Activated naive CD4-positive, alpha-beta T cell treated with anti-CD3 and anti-CD28 coated beads, Interleukin-2, amount 10 ng/mL, durations not matched to agents 7 days and 5 days (primary cell): ENCODE measurements at regions not wholly inside any gene's neighbourhood (a gene's known extent, or its start where the extent isn't known, plus 50 kb on each side); places are given as distances from the start of the nearest gene placed in this dataset.
"Not testable (repeated sequence)": the region's sequence is repeated elsewhere in the genome, so short reads cannot be mapped to it uniquely, and the experiment has no call there.

Experiments
- CTCF ChIA-PET: fragments of 350-600 bp; sonication (Branson Sonifier 250); formaldehyde crosslinking; loops from one replicate; lab custom pipeline; 2021; ENCODE audit warnings: antibody characterized with exemption; lab: Charles Lee
- DNase-seq: peaks from one replicate; pipeline ENCODE4 v3.0.0-alpha.2; 2020
- H3K27ac Mint-ChIP-seq: one replicate; pipeline ENCODE4 v1.8.0; 2021; ENCODE audit warnings: mild to moderate bottlenecking, moderate library complexity, mixed read lengths
- H3K27me3 Mint-ChIP-seq: one replicate; pipeline ENCODE4 v1.8.0; 2021; ENCODE audit warnings: mild to moderate bottlenecking, mixed read lengths
- H3K36me3 Mint-ChIP-seq: one replicate; pipeline ENCODE4 v1.8.0; 2021; ENCODE audit warnings: mixed read lengths
- H3K4me1 Mint-ChIP-seq: one replicate; pipeline ENCODE4 v1.8.0; 2021; ENCODE audit warnings: mixed read lengths
- H3K4me3 Mint-ChIP-seq: one replicate; pipeline ENCODE4 v1.8.0; 2021; ENCODE audit warnings: mild to moderate bottlenecking, moderate library complexity, mixed read lengths
- H3K9me3 Mint-ChIP-seq: one replicate; pipeline ENCODE4 v1.8.0; 2021; ENCODE audit warnings: mixed read lengths

- Mint-ChIP-seq H3K36me3 (no peaks in the 10 kb centered on the region), H3K4me1 (no peaks in the 10 kb centered on the region), H3K27me3 (no peaks in the 10 kb centered on the region), H3K4me3 (no peak overlapping the region), H3K27ac (no peak overlapping the region), H3K9me3 (peaks cover 14% of the 10 kb centered on the region)
- CTCF ChIA-PET = no interaction called here
- DNase-seq = no peak
These were observed 424.6 kb upstream of the CDH9 start for GRCh38 chr5:27462936-27463335.

- no peaks in the 10 kb centered on the region for H3K4me1 Mint-ChIP-seq
- CTCF ChIA-PET = no interaction called here
- H3K4me3 Mint-ChIP-seq = no peak overlapping the region
- DNase-seq = no peak
- H3K36me3 Mint-ChIP-seq = no peaks in the 10 kb centered on the region
- peaks cover 3% of the 10 kb centered on the region for H3K9me3 Mint-ChIP-seq
- H3K27me3 Mint-ChIP-seq = no peaks in the 10 kb centered on the region
- H3K27ac Mint-ChIP-seq = no peak overlapping the region
These were observed 419.9 kb upstream of the CDH9 start for GRCh38 chr5:27458287-27458686.

DNA sequence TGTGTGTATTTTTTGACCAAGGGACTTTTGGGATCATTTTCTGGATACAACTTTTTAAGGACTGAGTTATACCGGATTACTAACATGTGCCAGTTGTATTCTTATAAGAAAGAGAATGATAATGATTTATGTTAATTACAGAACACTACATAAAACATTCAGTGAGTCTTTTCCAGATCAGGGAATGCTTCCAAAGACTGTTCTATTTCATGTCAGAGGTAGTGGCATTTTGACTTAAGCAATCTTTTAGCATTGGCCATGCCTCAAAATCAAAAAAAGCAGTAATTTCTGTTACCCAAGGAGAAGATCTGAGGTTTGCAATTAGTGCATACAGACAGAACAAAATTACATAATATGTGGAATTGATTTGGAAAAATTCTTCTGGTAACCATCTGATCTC, 413.0 kb upstream of the CDH9 start:
- Mint-ChIP-seq H3K36me3 (no peaks in the 10 kb centered on the region), H3K27me3 (no peaks in the 10 kb centered on the region), H3K9me3 (peaks cover 6% of the 10 kb centered on the region), H3K4me1 (no peaks in the 10 kb centered on the region), H3K27ac (no peak overlapping the region), H3K4me3 (no peak overlapping the region)
- no peak for DNase-seq
- CTCF ChIA-PET = no interaction called here

- Mint-ChIP-seq H3K4me3 (no peak overlapping the region), H3K4me1 (no peaks in the 10 kb centered on the region), H3K9me3 (peaks cover 10% of the 10 kb centered on the region), H3K27ac (no peak overlapping the region), H3K27me3 (no peaks in the 10 kb centered on the region), H3K36me3 (no peaks in the 10 kb centered on the region)
- no peak for DNase-seq
- CTCF ChIA-PET = no interaction called here
These were observed 412.2 kb upstream of the CDH9 start for GRCh38 chr5:27450607-27451006.

- not testable (repeated sequence) for H3K9me3 Mint-ChIP-seq
These were observed 401.0 kb upstream of the CDH9 start for GRCh38 chr5:27439383-27439782.

DNA sequence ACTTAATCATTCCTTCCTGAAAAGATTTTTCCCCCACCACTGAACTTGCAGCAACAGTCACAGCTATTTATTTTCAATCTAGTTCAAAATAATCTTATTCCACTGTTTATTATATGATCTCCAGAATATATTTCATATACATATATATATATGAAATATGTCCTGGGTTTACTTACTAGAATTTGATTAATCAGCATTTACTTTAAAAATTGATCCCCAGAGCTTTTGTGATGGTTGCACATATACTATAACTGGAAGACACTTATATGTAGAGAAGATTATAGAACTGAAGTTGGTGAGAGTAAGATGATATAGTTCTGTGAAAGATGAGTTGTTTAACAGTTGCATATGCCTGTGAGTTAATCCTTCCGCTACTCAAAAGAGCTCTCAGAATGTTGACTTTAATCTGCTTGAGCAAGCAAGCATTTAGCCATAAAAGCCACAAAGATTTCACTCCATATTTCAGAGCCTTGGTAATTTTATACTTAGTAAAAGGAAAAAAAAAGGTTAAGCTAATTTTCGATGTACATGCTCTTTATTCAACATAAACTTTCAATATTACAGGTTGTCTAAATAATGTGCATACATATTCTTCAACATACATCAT, 399.3 kb upstream of the CDH9 start:
- CTCF ChIA-PET = no interaction called here
- Mint-ChIP-seq H3K4me3 (no peak overlapping the region), H3K36me3 (no peaks in the 10 kb centered on the region), H3K27ac (no peak overlapping the region), H3K4me1 (no peaks in the 10 kb centered on the region), H3K9me3 (peaks cover 5% of the 10 kb centered on the region), H3K27me3 (no peaks in the 10 kb centered on the region)
- DNase-seq = no peak

More at GRCh38 chr5:27439383-27439782, 401.0 kb upstream of the CDH9 start:
- H3K27me3 Mint-ChIP-seq, H3K4me1 Mint-ChIP-seq, H3K27ac Mint-ChIP-seq, H3K4me3 Mint-ChIP-seq, CTCF ChIA-PET, DNase-seq, H3K36me3 Mint-ChIP-seq: not testable (repeated sequence)

DNA sequence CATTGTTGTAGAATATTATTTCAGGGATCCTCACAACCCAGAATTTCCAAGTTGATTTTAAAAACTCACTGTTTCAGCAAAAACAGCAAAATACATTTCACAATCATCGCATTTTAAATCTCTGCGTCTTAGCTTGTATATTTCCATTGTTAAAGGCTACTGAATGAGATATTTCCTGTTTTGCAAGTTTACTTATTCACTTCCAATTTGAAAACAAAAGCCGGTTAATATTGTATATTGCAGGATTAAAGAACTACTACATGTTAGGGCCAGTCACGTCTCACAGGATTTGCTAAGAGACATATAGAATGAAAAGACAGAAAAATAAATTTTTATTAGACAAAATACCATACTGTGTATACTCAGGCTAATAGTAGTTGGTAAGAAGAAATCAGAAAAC, 395.9 kb upstream of the CDH9 start:
- CTCF ChIA-PET = no interaction called here
- peaks cover 11% of the 10 kb centered on the region for H3K9me3 Mint-ChIP-seq

GRCh38 chr5:27414099-27414498, 375.7 kb upstream of the CDH9 start:
- CTCF ChIA-PET = no interaction called here
- no peak for DNase-seq
- Mint-ChIP-seq H3K4me3 (no peak overlapping the region), H3K27me3 (no peaks in the 10 kb centered on the region), H3K27ac (no peak overlapping the region), H3K36me3 (no peaks in the 10 kb centered on the region), H3K4me1 (no peaks in the 10 kb centered on the region), H3K9me3 (peaks cover 14% of the 10 kb centered on the region)

More for the DNA sequence above, 395.9 kb upstream of the CDH9 start:
- Mint-ChIP-seq H3K4me1 (no peaks in the 10 kb centered on the region), H3K27me3 (no peaks in the 10 kb centered on the region), H3K36me3 (no peaks in the 10 kb centered on the region), H3K27ac (no peak overlapping the region), H3K4me3 (no peak overlapping the region)
- no peak for DNase-seq

GRCh38 chr5:27412384-27412783, 374.0 kb upstream of the CDH9 start:
- Mint-ChIP-seq H3K36me3 (no peaks in the 10 kb centered on the region), H3K4me3 (no peak overlapping the region), H3K4me1 (no peaks in the 10 kb centered on the region), H3K27ac (no peak overlapping the region), H3K27me3 (no peaks in the 10 kb centered on the region), H3K9me3 (peaks cover 15% of the 10 kb centered on the region)
- CTCF ChIA-PET = no interaction called here
- no peak for DNase-seq

DNA sequence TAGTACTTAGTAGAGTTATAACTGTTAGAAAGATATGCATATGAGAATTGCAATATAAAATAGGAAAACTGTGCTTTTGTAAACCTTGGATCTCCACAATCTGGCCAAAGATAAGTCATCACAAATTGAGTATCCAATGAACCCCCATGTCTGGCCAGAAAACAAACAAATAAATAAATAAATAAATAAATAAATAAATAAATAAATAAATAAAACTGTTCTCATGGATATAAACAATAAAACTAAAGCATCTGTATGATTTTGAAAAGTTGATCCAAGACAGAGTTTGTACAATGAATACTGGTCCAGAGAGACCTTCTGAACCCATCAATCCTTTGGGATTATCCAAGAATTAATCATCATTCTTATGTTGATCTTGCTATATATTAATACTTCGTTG, 367.6 kb upstream of the CDH9 start:
- no peaks in the 10 kb centered on the region for H3K27me3 Mint-ChIP-seq
- H3K9me3 Mint-ChIP-seq = peaks cover 13% of the 10 kb centered on the region
- no peak overlapping the region for H3K27ac Mint-ChIP-seq
- CTCF ChIA-PET = no interaction called here
- H3K36me3 Mint-ChIP-seq = no peaks in the 10 kb centered on the region
- no peak overlapping the region for H3K4me3 Mint-ChIP-seq
- no peaks in the 10 kb centered on the region for H3K4me1 Mint-ChIP-seq
- DNase-seq = no peak

GRCh38 chr5:27403243-27403882, 365.0 kb upstream of the CDH9 start:
- no peaks in the 10 kb centered on the region for H3K27me3 Mint-ChIP-seq
- no peak for DNase-seq

DNA sequence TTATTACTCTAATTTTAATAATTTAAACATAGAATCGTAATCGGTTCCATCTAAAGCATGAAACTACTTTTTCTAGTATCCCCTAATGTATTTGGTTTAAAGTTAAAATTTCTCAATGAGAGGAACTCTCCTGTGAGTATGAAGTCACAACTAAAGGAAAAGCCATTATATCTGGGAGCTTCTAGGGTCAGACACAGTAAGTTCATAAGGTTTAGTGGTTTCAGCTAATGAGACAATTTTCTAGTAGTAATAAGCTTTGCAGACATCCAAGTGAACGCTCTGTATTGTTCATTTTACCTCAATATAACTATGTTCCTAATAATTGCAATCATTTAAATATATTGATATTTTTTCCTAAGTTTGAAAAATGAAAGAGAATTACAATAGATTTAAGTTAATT, 364.4 kb upstream of the CDH9 start:
- DNase-seq = no peak
- no peaks in the 10 kb centered on the region for H3K4me1 Mint-ChIP-seq
- H3K9me3 Mint-ChIP-seq = peaks cover 11% of the 10 kb centered on the region
- no peaks in the 10 kb centered on the region for H3K36me3 Mint-ChIP-seq
- CTCF ChIA-PET = no interaction called here
- no peaks in the 10 kb centered on the region for H3K27me3 Mint-ChIP-seq
- no peak overlapping the region for H3K27ac Mint-ChIP-seq
- H3K4me3 Mint-ChIP-seq = no peak overlapping the region

More at GRCh38 chr5:27403243-27403882, 365.0 kb upstream of the CDH9 start:
- no peak overlapping the region for H3K27ac Mint-ChIP-seq
- H3K36me3 Mint-ChIP-seq = no peaks in the 10 kb centered on the region
- CTCF ChIA-PET = no interaction called here
- no peaks in the 10 kb centered on the region for H3K4me1 Mint-ChIP-seq
- peaks cover 13% of the 10 kb centered on the region for H3K9me3 Mint-ChIP-seq
- no peak overlapping the region for H3K4me3 Mint-ChIP-seq

DNA sequence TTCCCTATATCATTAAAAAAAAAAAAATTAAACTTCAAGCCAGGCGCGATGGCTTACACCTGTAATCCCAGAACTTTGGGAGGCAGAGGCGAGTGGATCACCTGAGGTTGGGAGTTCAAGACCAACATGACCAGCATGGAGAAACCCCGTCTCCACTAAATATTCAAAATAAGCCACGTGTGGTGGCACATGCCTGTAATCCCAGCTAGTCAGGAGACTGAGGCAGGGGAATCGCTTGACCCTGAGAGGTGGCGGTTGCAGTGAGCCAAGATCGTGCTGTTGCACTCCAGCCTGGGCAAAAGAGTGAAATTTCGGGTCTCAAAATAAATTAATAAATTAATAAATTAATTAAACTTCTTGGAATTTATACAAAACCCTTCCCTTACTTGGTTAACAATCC, 358.6 kb upstream of the CDH9 start:
- no peak overlapping the region for H3K4me3 Mint-ChIP-seq
- no peaks in the 10 kb centered on the region for H3K4me1 Mint-ChIP-seq
- H3K27ac Mint-ChIP-seq = no peak overlapping the region
- CTCF ChIA-PET = no interaction called here
- H3K36me3 Mint-ChIP-seq = no peaks in the 10 kb centered on the region
- no peak for DNase-seq
- peaks cover 7% of the 10 kb centered on the region for H3K9me3 Mint-ChIP-seq
- H3K27me3 Mint-ChIP-seq = no peaks in the 10 kb centered on the region

DNA sequence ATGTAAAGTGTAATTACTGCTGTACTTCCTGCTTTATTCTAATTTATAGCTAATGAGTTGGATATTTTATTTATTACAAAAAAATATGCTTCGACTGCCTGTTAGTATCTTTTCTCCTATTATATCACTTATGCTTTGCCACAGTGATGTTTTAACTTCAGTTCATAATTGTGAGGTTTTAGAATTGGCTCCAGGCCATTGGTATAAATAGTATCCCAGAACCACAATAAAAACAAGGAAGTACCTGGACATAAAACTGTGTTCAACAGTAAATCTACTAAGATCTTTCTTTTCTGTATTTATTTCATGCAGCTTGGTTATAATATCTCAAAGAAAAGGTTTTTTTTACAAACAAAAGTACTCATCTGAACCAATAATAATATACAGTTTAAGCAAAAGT, 354.3 kb upstream of the CDH9 start:
- H3K27ac Mint-ChIP-seq = no peak overlapping the region
- CTCF ChIA-PET = no interaction called here
- no peak for DNase-seq
- no peaks in the 10 kb centered on the region for H3K36me3 Mint-ChIP-seq
- no peak overlapping the region for H3K4me3 Mint-ChIP-seq
- peaks cover 9% of the 10 kb centered on the region for H3K9me3 Mint-ChIP-seq
- no peaks in the 10 kb centered on the region for H3K4me1 Mint-ChIP-seq
- no peaks in the 10 kb centered on the region for H3K27me3 Mint-ChIP-seq

DNA sequence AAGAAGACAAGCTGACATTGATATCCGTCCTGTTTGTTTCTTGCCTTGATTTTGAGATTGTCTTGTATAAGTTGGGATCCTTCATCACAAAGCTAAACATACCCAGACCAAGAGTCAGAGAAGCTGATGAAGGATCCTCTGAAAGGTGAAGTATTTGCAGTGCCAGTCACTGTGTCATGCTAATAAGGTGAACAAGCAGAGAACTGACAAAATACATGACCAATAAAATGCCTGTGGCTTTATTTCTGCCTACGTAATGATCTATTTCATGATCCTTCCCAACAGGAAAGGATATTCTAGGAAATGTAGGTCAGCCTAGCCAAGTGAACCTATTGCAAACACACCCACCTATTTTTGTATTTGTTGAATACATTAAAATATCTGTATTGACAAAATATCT, 351.3 kb upstream of the CDH9 start:
- H3K9me3 Mint-ChIP-seq = peaks cover 9% of the 10 kb centered on the region
- CTCF ChIA-PET = no interaction called here

More for the DNA sequence above, 351.3 kb upstream of the CDH9 start:
- no peaks in the 10 kb centered on the region for H3K36me3 Mint-ChIP-seq
- no peak for DNase-seq
- H3K27ac Mint-ChIP-seq = no peak overlapping the region
- H3K27me3 Mint-ChIP-seq = no peaks in the 10 kb centered on the region
- no peak overlapping the region for H3K4me3 Mint-ChIP-seq
- no peaks in the 10 kb centered on the region for H3K4me1 Mint-ChIP-seq
